SU-DHL-6 (cell line): ENCODE measurements at regions not wholly inside any gene's neighbourhood (a gene's known extent, or its start where the extent isn't known, plus 50 kb on each side); places are given as distances from the start of the nearest gene placed in this dataset.
"Not testable (repeated sequence)": the region's sequence is repeated elsewhere in the genome, so short reads cannot be mapped to it uniquely, and the experiment has no call there.

ENCODE experiments used
- H2AFZ ChIP-seq: fragments of 200-600 bp; sonication (generic); 2 replicates; pipeline ENCODE4 v1.6.1; 2014; ENCODE audit warnings: low read depth, mild to moderate bottlenecking, moderate library complexity, mixed read lengths, antibody characterized with exemption, low read length; ENCODE audit not compliant: severe bottlenecking
- H3F3A ChIP-seq: fragments of 200-600 bp; shearing (Covaris generic); 2 replicates; pipeline ENCODE4 v1.6.0; 2016; ENCODE audit warnings: antibody characterized with exemption, mild to moderate bottlenecking; ENCODE audit not compliant: insufficient read depth
- H3K27ac ChIP-seq: fragments of 200-600 bp; sonication (generic); 2 replicates; pipeline ENCODE4 v1.5.1; 2016; ENCODE audit warnings: low read depth, mild to moderate bottlenecking, low read length, moderate library complexity, mixed read lengths
- H3K27me3 ChIP-seq: fragments of 200-600 bp; sonication (generic), shearing (Covaris generic); 2 replicates; pipeline ENCODE4 v1.6.0; 2014; ENCODE audit warnings: mild to moderate bottlenecking, low read length
- H3K36me3 ChIP-seq: fragments of 200-600 bp; sonication (generic); 2 replicates; pipeline ENCODE4 v1.6.1; 2014; ENCODE audit warnings: mild to moderate bottlenecking, low read length, mixed read lengths
- H3K4me2 ChIP-seq: fragments of 300-600, 200-600 bp; shearing (Covaris generic), sonication (generic); 2 replicates; pipeline ENCODE4 v1.6.0; 2014; ENCODE audit warnings: low read length, low read depth, mild to moderate bottlenecking; ENCODE audit not compliant: poor library complexity, severe bottlenecking
- H3K4me3 ChIP-seq: fragments of 200-600 bp; sonication (generic); 2 replicates; pipeline ENCODE4 v1.5.1; 2014; ENCODE audit warnings: antibody characterized with exemption, low read length, mild to moderate bottlenecking, mixed read lengths; ENCODE audit not compliant: insufficient read depth, poor library complexity, severe bottlenecking
- H3K79me2 ChIP-seq: fragments of 200-600 bp; sonication (generic); 2 replicates; pipeline ENCODE4 v1.6.1; 2014; ENCODE audit warnings: mild to moderate bottlenecking, low read length, moderate library complexity; ENCODE audit not compliant: insufficient read depth
- H3K9ac ChIP-seq: fragments of 200-600 bp; sonication (generic); 2 replicates; pipeline ENCODE4 v1.7.0; 2014; ENCODE audit warnings: mild to moderate bottlenecking, low read length
- H3K9me2 ChIP-seq: fragments of 200-600 bp; sonication (generic); replicated peaks from 2 replicates; pipeline ENCODE4 v1.6.1; 2014; ENCODE audit warnings: low read length; ENCODE audit not compliant: insufficient read depth
- H3K9me3 ChIP-seq: fragments of 200-600 bp; sonication (generic); 2 replicates; pipeline ENCODE4 v1.6.1; 2014; ENCODE audit warnings: low read length, mixed read lengths; ENCODE audit not compliant: insufficient read depth
- H4K20me1 ChIP-seq: fragments of 200-600 bp; sonication (generic); 2 replicates; pipeline ENCODE4 v1.6.1; 2014; ENCODE audit warnings: low read depth, mild to moderate bottlenecking, antibody characterized with exemption, low read length, moderate library complexity, mixed read lengths
- CTCF ChIP-seq: fragments of 200-600 bp; sonication (generic); IDR thresholded peaks from one replicate; pipeline ENCODE4 v1.5.1; 2017; ENCODE audit warnings: antibody characterized with exemption, mild to moderate bottlenecking, low read length, moderate library complexity; ENCODE audit not compliant: insufficient read depth, poor library complexity, severe bottlenecking
- EZH2phosphoT487 ChIP-seq: fragments of 200-600 bp; sonication (generic), shearing (Covaris generic); conservative IDR thresholded peaks from 2 replicates; pipeline ENCODE4 v1.6.1; 2018; ENCODE audit warnings: mild to moderate bottlenecking, antibody characterized with exemption, low read length, moderate library complexity, mixed read lengths

GRCh38 chr9:36462245-36462644 is 62.2 kb upstream of the RNF38 start:
- H3K27ac ChIP-seq: no peak overlapping the region

DNA sequence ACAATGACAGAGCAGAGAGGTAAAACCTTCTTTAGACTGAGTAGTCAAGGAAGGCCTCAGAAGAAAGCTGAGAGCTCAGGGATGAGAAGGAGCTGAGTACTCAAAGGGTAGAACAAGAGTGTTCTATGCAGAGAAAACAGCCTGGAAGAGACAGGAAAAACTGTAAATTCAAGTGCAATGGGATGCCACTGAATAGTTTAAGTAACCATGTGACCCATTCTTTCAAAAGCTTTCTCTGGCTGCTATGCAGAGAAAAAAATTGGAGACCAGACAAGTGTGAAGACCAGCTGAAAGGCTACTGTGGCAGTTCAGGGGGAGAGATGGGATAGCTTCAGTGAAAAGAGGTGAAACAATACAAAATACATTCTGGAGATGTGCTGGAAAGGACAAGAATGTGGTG is 61.3 kb upstream of the RNF38 start:
- no peaks in the 10 kb centered on the region for H3K9me3 ChIP-seq
- H2AFZ ChIP-seq: no peak overlapping the region
- no peak overlapping the region for H3K27ac ChIP-seq
- peaks cover 64% of the 10 kb centered on the region for H3K79me2 ChIP-seq
- no peak overlapping the region for H3K4me3 ChIP-seq
- no peak overlapping the region for H3K9ac ChIP-seq
- H3K27me3 ChIP-seq: no peaks in the 10 kb centered on the region
- no peak overlapping the region for H3K4me2 ChIP-seq
- TF ChIP-seq CTCF (no peak), EZH2phosphoT487 (no peak)
- no peaks in the 10 kb centered on the region for H3F3A ChIP-seq
- peaks cover 5% of the 10 kb centered on the region; the same call in 1 of the 2 replicates for H4K20me1 ChIP-seq
- no peaks in the 10 kb centered on the region for H3K9me2 ChIP-seq
- no peaks in the 10 kb centered on the region for H3K36me3 ChIP-seq

More at GRCh38 chr9:36462245-36462644, 62.2 kb upstream of the RNF38 start:
- TF ChIP-seq EZH2phosphoT487 (no peak), CTCF (no peak)
- no peak overlapping the region for H2AFZ ChIP-seq
- H3K9ac ChIP-seq: no peak overlapping the region
- no peak overlapping the region for H3K4me3 ChIP-seq
- no peak overlapping the region for H3K4me2 ChIP-seq
- H3K9me3 ChIP-seq: no peaks in the 10 kb centered on the region
- no peaks in the 10 kb centered on the region for H3K9me2 ChIP-seq
- H3K27me3 ChIP-seq: no peaks in the 10 kb centered on the region
- no peaks in the 10 kb centered on the region for H3K36me3 ChIP-seq
- peaks cover 5% of the 10 kb centered on the region; the same call in 1 of the 2 replicates for H4K20me1 ChIP-seq
- peaks cover 56% of the 10 kb centered on the region for H3K79me2 ChIP-seq
- no peaks in the 10 kb centered on the region for H3F3A ChIP-seq

DNA sequence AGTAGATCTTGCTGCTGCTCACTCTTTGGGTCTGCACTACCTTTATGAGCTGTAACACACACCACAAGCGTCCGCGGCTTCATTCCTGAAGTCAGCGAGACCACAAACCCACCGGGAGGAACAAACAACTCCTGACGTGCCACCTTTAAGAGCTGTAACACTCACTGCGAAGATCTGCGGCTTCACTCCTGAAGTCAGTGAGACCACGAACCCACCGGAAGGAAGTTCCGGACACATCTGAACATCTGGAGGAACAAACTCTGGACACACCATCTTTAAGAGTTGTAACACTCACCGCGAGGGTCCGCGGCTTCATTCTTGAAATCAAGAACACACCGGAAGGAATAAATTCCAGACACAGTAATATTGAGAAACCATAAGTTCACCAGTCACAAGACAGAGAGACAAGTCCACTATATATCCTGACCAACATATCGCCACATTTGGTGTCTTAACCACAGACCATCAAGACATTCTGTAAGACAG is 58.4 kb upstream of the RNF38 start:
- H3K36me3 ChIP-seq, H3K9ac ChIP-seq, H3K27me3 ChIP-seq, H3K4me2 ChIP-seq, H4K20me1 ChIP-seq, H3F3A ChIP-seq, H3K4me3 ChIP-seq, H3K9me3 ChIP-seq, H3K27ac ChIP-seq, H2AFZ ChIP-seq, H3K9me2 ChIP-seq: not testable (repeated sequence)
- peaks cover 58% of the 10 kb centered on the region for H3K79me2 ChIP-seq

- no peak overlapping the region for H2AFZ ChIP-seq
- H3K36me3 ChIP-seq: no peaks in the 10 kb centered on the region
- peaks cover 5% of the 10 kb centered on the region; the same call in 1 of the 2 replicates for H4K20me1 ChIP-seq
- no peak overlapping the region for H3K9ac ChIP-seq
- H3K4me2 ChIP-seq: no peak overlapping the region
- H3K79me2 ChIP-seq: peaks cover 52% of the 10 kb centered on the region
- H3K9me3 ChIP-seq: no peaks in the 10 kb centered on the region
- no peak for TF ChIP-seq CTCF
- TF ChIP-seq EZH2phosphoT487: no peak
- H3K4me3 ChIP-seq: no peak overlapping the region
- no peaks in the 10 kb centered on the region for H3K9me2 ChIP-seq
- no peak overlapping the region for H3K27ac ChIP-seq
- H3K27me3 ChIP-seq: no peaks in the 10 kb centered on the region
- no peaks in the 10 kb centered on the region for H3F3A ChIP-seq
These were observed 57.9 kb upstream of the RNF38 start for GRCh38 chr9:36457836-36458429.
